Stimulated activated CD4-positive, alpha-beta T cell treated with anti-CD3 and anti-CD28 coated beads, Interleukin-12 subunit alpha, Interleukin-12 subunit beta, amount 100 ng/mL, for 48 hours (primary cell): ENCODE measurements at regions not wholly inside any gene's neighbourhood (a gene's known extent, or its start where the extent isn't known, plus 50 kb on each side); places are given as distances from the start of the nearest gene placed in this dataset.

Experiments
- DNase-seq, 3 donors: peaks; one replicate each; pipeline ENCODE4 v3.0.0-alpha.2; 2020; ENCODE audit warnings: low read depth in 2 of 3, low spot score in 1 of 3

DNA sequence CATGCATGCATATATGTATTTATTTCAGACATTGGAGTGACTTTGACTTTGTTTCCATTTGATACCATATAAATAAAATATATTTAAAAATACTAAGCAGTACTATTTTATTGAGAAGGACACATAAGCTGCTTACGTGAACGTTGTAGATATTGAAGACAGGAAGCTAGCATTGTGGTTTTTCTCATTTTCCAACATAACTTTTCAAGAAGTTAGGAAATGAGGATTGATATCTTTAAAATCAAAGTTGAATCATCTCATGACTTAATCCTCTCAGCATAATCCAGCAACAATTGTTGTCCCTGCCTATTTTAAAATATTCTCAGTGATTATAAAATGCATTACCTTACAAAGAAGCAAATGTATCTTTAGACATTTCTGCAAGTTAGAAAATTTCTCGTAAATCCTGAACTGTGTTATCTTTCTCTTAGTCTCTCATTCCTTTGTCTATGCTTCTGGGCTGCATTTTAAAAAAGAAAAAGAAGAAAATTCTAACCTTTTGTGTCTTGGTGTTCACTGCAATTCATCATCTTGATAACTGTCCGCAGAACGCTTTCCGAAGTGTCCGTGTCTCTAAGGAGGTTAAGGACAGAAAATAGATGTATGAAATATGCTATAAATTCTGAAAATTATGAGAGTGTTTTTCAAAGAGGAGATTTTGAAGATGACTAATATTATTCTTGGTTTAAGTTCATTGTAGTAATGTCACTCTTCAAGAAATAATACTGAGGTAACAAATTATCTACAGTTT lies 1089.9 kb upstream of the CDH6 start:
- no peak for DNase-seq

DNA sequence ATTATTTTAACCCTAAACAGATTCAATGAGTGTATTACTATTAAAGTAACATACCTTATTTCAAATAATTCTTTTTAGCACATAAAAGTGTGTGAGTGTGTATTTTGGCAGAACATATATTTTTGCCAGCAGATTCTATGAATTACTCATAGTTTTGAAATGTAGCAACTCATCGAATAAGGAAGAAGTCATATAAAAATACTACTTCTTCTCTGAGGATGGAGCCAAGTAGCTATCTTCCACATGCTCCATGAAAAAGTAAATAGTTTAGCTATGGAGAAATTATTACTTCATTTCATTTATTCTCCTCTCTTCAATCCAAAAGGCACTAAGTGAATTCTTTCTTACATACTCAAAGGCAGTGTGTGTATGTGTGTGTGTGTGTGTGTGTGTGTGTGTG lies 1090.4 kb upstream of the CDH6 start:
- no peak for DNase-seq

DNA sequence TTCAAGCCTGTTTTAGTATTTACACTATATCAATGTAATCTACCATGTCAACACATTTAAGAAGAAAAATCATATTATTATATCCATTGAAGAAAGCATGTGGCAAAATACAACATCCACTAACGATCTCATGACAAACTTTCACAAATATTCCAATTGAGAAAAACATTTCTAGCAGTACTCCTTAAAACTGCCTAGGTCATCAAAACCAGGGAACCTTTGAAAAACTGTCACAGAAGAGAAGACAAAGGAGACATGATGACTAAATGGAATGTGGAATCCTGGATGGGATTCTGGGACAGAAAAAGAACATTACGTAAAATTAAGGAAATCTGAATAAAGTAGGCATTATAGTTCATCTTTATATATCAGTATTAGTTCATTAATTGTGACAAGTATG lies 1091.3 kb upstream of the CDH6 start:
- DNase-seq = no peak

GRCh38 chr5:30100929-30101328 lies 1092.6 kb upstream of the CDH6 start:
- DNase-seq = no peak

- DNase-seq = no peak
These were observed 1093.3 kb upstream of the CDH6 start for GRCh38 chr5:30100148-30100713.

GRCh38 chr5:30099634-30100033 lies 1093.9 kb upstream of the CDH6 start:
- no peak for DNase-seq

DNA sequence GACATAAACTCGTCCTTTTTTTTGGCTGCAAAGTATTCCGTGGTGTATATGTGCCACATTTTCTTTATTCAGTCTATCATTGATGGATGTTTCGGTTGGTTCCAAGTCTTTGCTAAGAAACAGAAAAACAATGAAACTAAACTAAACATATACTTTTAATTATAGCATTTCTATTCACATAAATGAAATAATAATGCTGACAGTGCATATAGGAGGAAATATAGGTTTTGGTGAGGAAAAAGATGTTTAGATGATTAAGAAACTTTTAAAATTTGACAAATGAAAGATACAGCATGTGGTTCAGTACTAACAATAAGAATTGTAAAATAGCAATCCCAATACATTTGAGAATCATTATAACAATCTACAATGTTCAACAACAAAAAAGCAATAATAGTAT lies 1094.5 kb upstream of the CDH6 start:
- DNase-seq = no peak

DNA sequence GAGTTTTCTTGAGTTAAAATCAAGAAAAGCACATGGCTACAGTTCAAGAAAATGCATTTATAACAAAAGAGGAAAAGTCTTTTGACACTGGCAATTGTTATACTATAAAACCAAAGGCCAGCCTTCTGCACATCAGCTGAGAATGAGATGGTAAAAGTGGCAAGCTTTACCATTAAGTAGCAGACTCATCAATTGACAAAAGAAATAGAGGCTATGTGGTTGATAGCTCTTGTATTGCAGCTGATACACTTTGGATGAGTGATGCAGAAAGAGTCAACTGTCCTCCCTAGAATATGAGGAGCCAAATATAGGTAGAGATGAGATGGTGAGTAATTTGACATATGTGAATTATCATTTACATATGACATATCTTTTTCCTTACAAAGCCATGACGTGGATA lies 1100.9 kb upstream of the CDH6 start:
- DNase-seq = no peak

GRCh38 chr5:30069441-30070263 lies 1123.8 kb upstream of the CDH6 start:
- DNase-seq = no peak

- no peak for DNase-seq
These were observed 1130.0 kb upstream of the CDH6 start for GRCh38 chr5:30063503-30063902.

DNA sequence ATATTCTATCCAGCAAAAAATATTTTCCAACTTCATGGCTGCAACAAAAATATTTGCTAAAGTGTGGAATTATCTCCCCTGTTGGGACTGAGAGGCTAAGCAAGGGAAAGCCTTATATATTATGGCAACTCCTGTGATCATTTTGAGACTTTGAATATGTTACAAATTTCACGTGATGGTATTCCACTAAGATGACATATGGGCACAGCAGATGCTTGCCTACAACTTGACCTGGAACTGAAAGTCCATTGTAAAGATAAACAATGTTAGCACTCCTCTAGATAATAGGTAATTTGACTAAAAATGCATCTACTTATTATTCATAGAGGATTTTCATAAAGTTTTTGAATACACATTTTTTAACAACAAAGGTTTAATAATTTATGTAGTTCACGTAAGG lies 1141.5 kb upstream of the CDH6 start:
- DNase-seq = no peak

DNA sequence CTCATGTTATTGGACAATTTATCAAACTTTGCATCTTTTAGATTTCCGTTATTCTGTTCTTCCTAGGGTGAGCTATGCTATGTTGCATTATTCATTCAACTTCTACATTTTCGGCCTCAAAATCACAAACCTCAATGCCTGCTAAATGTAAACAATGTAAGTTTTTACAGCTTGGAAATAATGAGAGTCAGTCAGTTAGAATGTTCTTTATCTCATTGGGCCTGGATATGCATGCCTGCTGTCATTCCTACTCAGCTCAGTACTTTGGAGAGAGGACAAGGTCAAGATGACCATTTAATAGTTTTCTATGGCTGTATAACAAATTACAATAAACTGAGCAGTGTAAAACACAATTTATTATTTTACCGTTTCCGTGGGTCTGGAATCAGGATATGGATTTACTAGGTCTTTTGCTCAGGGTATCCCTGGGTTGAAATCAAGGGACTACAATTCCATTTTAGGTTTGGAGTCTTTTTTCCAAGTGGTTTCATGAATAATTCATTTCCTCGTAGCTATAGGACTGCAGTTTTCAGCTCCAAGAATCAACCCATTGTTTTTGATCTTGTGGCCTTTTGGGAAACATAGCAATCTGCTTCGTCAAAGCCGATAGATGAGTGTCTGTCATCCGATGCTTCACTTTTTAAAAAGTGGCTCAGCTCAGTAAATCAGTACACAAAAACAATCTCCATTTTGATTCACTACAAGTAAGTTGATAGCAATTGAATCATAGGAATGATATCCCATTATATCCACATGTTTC lies 1143.2 kb upstream of the CDH6 start:
- DNase-seq = no peak

GRCh38 chr5:30042677-30043076 lies 1150.8 kb upstream of the CDH6 start:
- no peak for DNase-seq

- DNase-seq = no peak
These were observed 1151.6 kb upstream of the CDH6 start for GRCh38 chr5:30041831-30042385.

DNA sequence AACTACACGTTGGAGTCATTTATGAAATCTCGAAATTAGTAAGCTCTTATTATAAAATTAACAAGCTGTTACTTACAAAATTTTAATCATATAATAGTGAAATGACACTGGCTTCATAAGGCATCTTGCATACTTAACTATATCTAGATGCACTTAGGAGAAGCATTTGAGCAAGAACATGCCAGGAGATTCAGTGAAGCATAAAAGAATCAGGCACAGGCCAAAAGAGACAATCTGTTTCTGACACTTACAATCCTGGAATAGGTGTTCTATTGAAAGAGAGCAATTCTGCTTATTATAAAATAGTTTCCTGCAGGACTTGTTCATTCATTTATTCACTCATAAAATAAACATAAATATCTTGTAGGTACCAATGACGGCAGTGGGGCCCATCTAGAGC lies 1152.2 kb upstream of the CDH6 start:
- no peak for DNase-seq

DNA sequence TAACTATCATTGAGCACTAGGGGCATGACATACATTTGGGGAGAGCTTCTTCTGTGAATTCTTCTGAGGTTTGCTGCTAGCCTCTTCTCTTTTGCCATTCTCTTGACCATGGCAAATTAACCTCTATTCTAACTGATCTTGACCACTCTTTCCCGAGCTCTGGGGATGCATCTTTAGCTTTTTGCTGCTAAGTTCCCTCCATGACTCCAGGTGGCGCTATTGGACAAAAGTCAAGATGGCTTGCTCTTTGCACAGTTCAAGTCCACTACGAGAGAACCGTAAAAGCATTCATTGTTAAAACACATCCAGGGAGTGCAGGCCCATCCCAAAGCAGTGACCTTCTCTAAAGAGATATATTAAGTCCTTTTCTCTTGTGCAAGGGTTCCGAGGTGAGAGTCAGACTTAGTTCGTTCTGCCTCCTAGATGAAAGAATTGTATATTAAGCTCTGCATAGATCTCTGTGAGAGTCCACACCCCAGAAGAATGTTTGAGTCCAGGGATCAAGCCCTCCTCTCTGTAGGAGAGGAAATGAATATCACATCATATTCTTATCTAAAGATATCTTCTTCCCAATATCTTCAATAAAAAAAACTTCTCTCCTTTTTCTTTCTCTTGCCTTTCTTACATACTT lies 1152.9 kb upstream of the CDH6 start:
- peak in 1 of 3 donors; percentile 0 for DNase-seq

GRCh38 chr5:30039379-30039778 lies 1154.1 kb upstream of the CDH6 start:
- no peak for DNase-seq

GRCh38 chr5:30034870-30035269 lies 1158.6 kb upstream of the CDH6 start:
- DNase-seq = no peak

GRCh38 chr5:30030101-30030500 lies 1163.4 kb upstream of the CDH6 start:
- DNase-seq = no peak

DNA sequence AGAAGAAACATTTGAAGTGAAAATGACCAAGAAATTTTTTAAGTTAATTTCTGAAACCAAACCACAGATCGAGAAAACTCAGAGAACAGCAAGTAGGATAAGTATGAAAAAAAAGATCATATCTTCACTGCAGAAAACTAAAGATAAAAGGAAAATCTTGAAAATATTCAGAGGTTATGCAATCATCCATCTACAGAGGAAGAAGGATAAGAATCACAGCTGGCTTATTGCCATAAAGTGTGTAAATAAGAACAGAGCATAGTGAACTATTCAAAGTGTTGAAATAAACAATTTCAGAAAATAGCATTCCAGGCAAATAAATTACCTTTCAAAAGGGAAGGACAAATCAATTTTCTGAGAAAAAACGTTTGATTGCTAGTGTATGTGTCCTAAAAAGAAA lies 1191.7 kb upstream of the CDH6 start:
- no peak for DNase-seq

DNA sequence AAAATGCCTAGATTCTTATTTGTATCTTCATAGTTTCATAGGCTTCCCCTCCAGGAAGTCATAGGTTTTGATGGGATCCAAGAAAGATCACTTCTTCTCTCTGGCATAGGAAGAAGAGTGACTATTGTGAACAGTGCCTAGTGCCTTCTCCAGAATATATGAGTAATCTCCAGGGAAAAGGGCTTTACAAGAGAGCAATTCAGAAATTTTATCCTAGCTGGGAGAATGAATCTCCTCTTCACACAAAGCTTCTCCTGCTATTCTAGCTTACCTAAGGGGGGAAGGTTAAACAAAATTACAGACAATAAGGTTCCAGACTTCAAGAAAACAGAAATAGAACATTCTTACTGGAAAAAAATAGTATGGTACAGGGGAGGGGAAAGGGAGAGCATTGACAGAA lies 1193.3 kb upstream of the CDH6 start:
- no peak for DNase-seq
